ENCODE measurements at regions not wholly inside any gene's neighbourhood (a gene's known extent, or its start where the extent isn't known, plus 50 kb on each side); places are given as distances from the start of the nearest gene placed in this dataset.

DNA sequence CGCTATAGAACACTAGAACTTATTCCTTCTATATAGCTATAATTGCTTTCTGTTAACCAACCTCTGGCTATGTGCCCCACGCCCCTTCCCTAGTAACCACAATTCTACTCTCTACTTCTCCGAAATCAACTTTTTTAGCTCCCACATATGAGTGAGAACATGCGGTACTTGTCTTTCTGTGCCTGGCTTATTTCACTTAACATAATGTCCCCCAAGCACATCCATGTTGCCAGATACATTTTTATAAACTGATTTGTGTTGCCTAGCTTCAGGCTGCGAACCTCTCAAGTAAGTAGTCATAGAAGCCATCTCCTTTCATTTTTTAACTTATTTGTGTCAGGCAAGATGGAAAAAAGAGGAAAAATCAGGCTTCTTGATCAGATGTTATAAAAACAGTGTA is 249.5 kb downstream of the TMEM167A start:
- TF ChIP-seq CEBPB (IDR thresholded peaks at IDR 0.05) (no peak), RNF2 (IDR thresholded peaks at IDR 0.05; ENCODE audit: borderline replicate concordance, low read depth) (no peak)
- TF ChIP-seq, protein P1, sequence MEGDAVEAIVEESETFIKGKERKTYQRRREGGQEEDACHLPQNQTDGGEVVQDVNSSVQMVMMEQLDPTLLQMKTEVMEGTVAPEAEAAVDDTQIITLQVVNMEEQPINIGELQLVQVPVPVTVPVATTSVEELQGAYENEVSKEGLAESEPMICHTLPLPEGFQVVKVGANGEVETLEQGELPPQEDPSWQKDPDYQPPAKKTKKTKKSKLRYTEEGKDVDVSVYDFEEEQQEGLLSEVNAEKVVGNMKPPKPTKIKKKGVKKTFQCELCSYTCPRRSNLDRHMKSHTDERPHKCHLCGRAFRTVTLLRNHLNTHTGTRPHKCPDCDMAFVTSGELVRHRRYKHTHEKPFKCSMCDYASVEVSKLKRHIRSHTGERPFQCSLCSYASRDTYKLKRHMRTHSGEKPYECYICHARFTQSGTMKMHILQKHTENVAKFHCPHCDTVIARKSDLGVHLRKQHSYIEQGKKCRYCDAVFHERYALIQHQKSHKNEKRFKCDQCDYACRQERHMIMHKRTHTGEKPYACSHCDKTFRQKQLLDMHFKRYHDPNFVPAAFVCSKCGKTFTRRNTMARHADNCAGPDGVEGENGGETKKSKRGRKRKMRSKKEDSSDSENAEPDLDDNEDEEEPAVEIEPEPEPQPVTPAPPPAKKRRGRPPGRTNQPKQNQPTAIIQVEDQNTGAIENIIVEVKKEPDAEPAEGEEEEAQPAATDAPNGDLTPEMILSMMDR (IDR thresholded peaks at IDR 0.05), result no peak
